HG03159 (cell line): ENCODE measurements at regions not wholly inside any gene's neighbourhood (a gene's known extent, or its start where the extent isn't known, plus 50 kb on each side); places are given as distances from the start of the nearest gene placed in this dataset.

ENCODE experiments used
- ATAC-seq: cut with Tn5 transposase; IDR thresholded peaks from one replicate; pipeline ENCODE4 v1.9.1; 2021; ENCODE audit warnings: mild to moderate bottlenecking, moderate library complexity; ENCODE audit not compliant: unreplicated experiment

- ATAC-seq = no peak
Measured at GRCh38 chr3:104519468-104520227, 847.1 kb upstream of the ALCAM start.

GRCh38 chr3:104520228-104520655 lies 846.5 kb upstream of the ALCAM start:
- peak; percentile 33 for ATAC-seq

GRCh38 chr3:104521606-104522336 lies 844.9 kb upstream of the ALCAM start:
- peak; percentile 59 for ATAC-seq

GRCh38 chr3:104523136-104523535 lies 843.6 kb upstream of the ALCAM start:
- ATAC-seq = peak; percentile 20

- peak; percentile 82 for ATAC-seq
Measured at GRCh38 chr3:104526901-104527401, 839.8 kb upstream of the ALCAM start.

GRCh38 chr3:104530934-104531333 lies 835.8 kb upstream of the ALCAM start:
- ATAC-seq = no peak

- ATAC-seq = no peak
Measured at GRCh38 chr3:104536715-104537114, 830.0 kb upstream of the ALCAM start.

- ATAC-seq = no peak
Measured at GRCh38 chr3:104537323-104537722, 829.4 kb upstream of the ALCAM start.

GRCh38 chr3:104546301-104546700 lies 820.4 kb upstream of the ALCAM start:
- no peak for ATAC-seq

- no peak for ATAC-seq
Measured at GRCh38 chr3:104547031-104547430, 819.7 kb upstream of the ALCAM start.

- no peak for ATAC-seq
Measured at GRCh38 chr3:104548401-104548800, 818.3 kb upstream of the ALCAM start.

- no peak for ATAC-seq
Measured at GRCh38 chr3:104549099-104549714, 817.5 kb upstream of the ALCAM start.

GRCh38 chr3:104553121-104553520 lies 813.6 kb upstream of the ALCAM start:
- no peak for ATAC-seq

- ATAC-seq = no peak
Measured at GRCh38 chr3:104554425-104554824, 812.3 kb upstream of the ALCAM start.

GRCh38 chr3:104555728-104556127 lies 811.0 kb upstream of the ALCAM start:
- ATAC-seq = no peak

- ATAC-seq = peak; percentile 63
Measured at GRCh38 chr3:104556372-104557078, 810.2 kb upstream of the ALCAM start.

- ATAC-seq = no peak
Measured at GRCh38 chr3:104561324-104561723, 805.4 kb upstream of the ALCAM start.

- no peak for ATAC-seq
Measured at GRCh38 chr3:104564045-104564643, 802.6 kb upstream of the ALCAM start.

GRCh38 chr3:104566054-104566453 lies 800.7 kb upstream of the ALCAM start:
- ATAC-seq = no peak

GRCh38 chr3:104575634-104576033 lies 791.1 kb upstream of the ALCAM start:
- no peak for ATAC-seq

GRCh38 chr3:104578558-104578957 lies 788.2 kb upstream of the ALCAM start:
- no peak for ATAC-seq
